Stomach (tissue), 4 donors: ENCODE measurements at regions not wholly inside any gene's neighbourhood (a gene's known extent, or its start where the extent isn't known, plus 50 kb on each side); places are given as distances from the start of the nearest gene placed in this dataset.

Source experiments
- CTCF ChIP-seq, 7 experiments: fragments of 450-650 bp in 4 of 7; fragments of 200-600 bp in 3 of 7; sonication (generic) in 3 of 7; IDR thresholded peaks; one replicate each; pipeline ENCODE4 v1.5.1; 2016 to 2019; ENCODE audit warnings: antibody characterized with exemption in 7 of 7, control low read depth in 2 of 7, mild to moderate bottlenecking in 1 of 7
- EP300 ChIP-seq: sonication (generic); formaldehyde crosslinking; IDR thresholded peaks from one replicate; pipeline ENCODE4 v1.6.1; 2017; ENCODE audit warnings: antibody characterized with exemption
- POLR2A ChIP-seq, 4 donors: fragments of 450-650 bp; IDR thresholded peaks; one replicate each; pipeline ENCODE4 v1.6.1; 2016; ENCODE audit warnings: antibody characterized with exemption in 4 of 4, control low read depth in 2 of 4, mild to moderate bottlenecking in 1 of 4, moderate library complexity in 1 of 4
- POLR2AphosphoS5 ChIP-seq, 3 donors: sonication (generic); formaldehyde crosslinking; IDR thresholded peaks; one replicate each; pipeline ENCODE4 v1.6.1; 2016; ENCODE audit warnings: antibody characterized with exemption in 3 of 3

GRCh38 chr9:11735391-11735790 is 957.8 kb upstream of the TYRP1 start:
- TF ChIP-seq CTCF (IDR thresholded peaks at IDR 0.05) (no peak), POLR2AphosphoS5 (IDR thresholded peaks at IDR 0.05) (no peak), POLR2A (IDR thresholded peaks at IDR 0.05) (no peak), EP300 (no peak)
